ENCODE measurements at regions not wholly inside any gene's neighbourhood (a gene's known extent, or its start where the extent isn't known, plus 50 kb on each side); places are given as distances from the start of the nearest gene placed in this dataset.
"Not testable (repeated sequence)": the region's sequence is repeated elsewhere in the genome, so short reads cannot be mapped to it uniquely, and the experiment has no call there.

- Mint-ChIP-seq H3K27me3 (ENCODE audit: low read depth) (peaks cover 9% of the 10 kb centered on the region), H3K36me3 (ENCODE audit: low read depth) (no peaks in the 10 kb centered on the region), H3K4me3 (no peak overlapping the region), H3K9me3 (ENCODE audit: insufficient read depth) (no peaks in the 10 kb centered on the region), H3K4me1 (ENCODE audit: low read depth) (no peaks in the 10 kb centered on the region), H3K27ac (no peak overlapping the region)
- ChIA-PET POLR2A (no interaction called here), CTCF (no interaction called here)
- ATAC-seq: no peak
- no peak for DNase-seq
Observed at GRCh38 chr5:36787365-36788093, 89.0 kb upstream of the NIPBL start.

GRCh38 chr5:36790847-36791246 lies 85.7 kb upstream of the NIPBL start:
- ATAC-seq: no peak
- CTCF ChIA-PET: no interaction called here
- Mint-ChIP-seq H3K9me3 (ENCODE audit: insufficient read depth) (no peaks in the 10 kb centered on the region), H3K4me1 (ENCODE audit: low read depth) (no peaks in the 10 kb centered on the region), H3K27me3 (ENCODE audit: low read depth) (peaks cover 9% of the 10 kb centered on the region), H3K36me3 (ENCODE audit: low read depth) (no peaks in the 10 kb centered on the region), H3K4me3 (no peak overlapping the region), H3K27ac (no peak overlapping the region)
- POLR2A ChIA-PET: no interaction called here
- DNase-seq: no peak

- H3K4me1 Mint-ChIP-seq (ENCODE audit: low read depth): no peaks in the 10 kb centered on the region
- no peak for DNase-seq
- no peak for ATAC-seq
- H3K9me3 Mint-ChIP-seq (ENCODE audit: insufficient read depth): no peaks in the 10 kb centered on the region
- POLR2A ChIA-PET: no interaction called here
- H3K27me3 Mint-ChIP-seq (ENCODE audit: low read depth): peaks cover 8% of the 10 kb centered on the region
- no peaks in the 10 kb centered on the region for H3K36me3 Mint-ChIP-seq (ENCODE audit: low read depth)
- H3K27ac Mint-ChIP-seq: no peak overlapping the region
- CTCF ChIA-PET: no interaction called here
- H3K4me3 Mint-ChIP-seq: no peak overlapping the region
Observed at GRCh38 chr5:36792560-36793180, 83.9 kb upstream of the NIPBL start.

- ATAC-seq (no peak), DNase-seq (no peak)
- Mint-ChIP-seq H3K27ac (no peak overlapping the region), H3K4me1 (ENCODE audit: low read depth) (no peaks in the 10 kb centered on the region), H3K4me3 (no peak overlapping the region), H3K27me3 (ENCODE audit: low read depth) (peaks cover 9% of the 10 kb centered on the region), H3K9me3 (ENCODE audit: insufficient read depth) (no peaks in the 10 kb centered on the region), H3K36me3 (ENCODE audit: low read depth) (no peaks in the 10 kb centered on the region)
- ChIA-PET CTCF (interaction anchor here (0.6 kb wide), 1 partner anchor 60 kb away, joined by 3 read pairs; no protein-coding TSS in a partner anchor), POLR2A (no interaction called here)
Observed at GRCh38 chr5:36795366-36795765, 81.2 kb upstream of the NIPBL start.

- ATAC-seq (no peak), DNase-seq (no peak)
- no peaks in the 10 kb centered on the region for H3K9me3 Mint-ChIP-seq (ENCODE audit: insufficient read depth)
- no peaks in the 10 kb centered on the region for H3K4me1 Mint-ChIP-seq (ENCODE audit: low read depth)
- ChIA-PET POLR2A (no interaction called here), CTCF (no interaction called here)
- no peaks in the 10 kb centered on the region for H3K36me3 Mint-ChIP-seq (ENCODE audit: low read depth)
- H3K27me3 Mint-ChIP-seq (ENCODE audit: low read depth): peaks cover 9% of the 10 kb centered on the region
- no peak overlapping the region for H3K27ac Mint-ChIP-seq
- H3K4me3 Mint-ChIP-seq: no peak overlapping the region
Observed at GRCh38 chr5:36796155-36796554, 80.4 kb upstream of the NIPBL start.

GRCh38 chr5:36801523-36801922 lies 75.0 kb upstream of the NIPBL start:
- Mint-ChIP-seq H3K27ac (no peak overlapping the region), H3K9me3 (ENCODE audit: insufficient read depth) (no peaks in the 10 kb centered on the region), H3K4me3 (no peak overlapping the region), H3K36me3 (ENCODE audit: low read depth) (no peaks in the 10 kb centered on the region), H3K4me1 (ENCODE audit: low read depth) (no peaks in the 10 kb centered on the region), H3K27me3 (ENCODE audit: low read depth) (peaks cover 10% of the 10 kb centered on the region)
- CTCF ChIA-PET: interaction anchor here (1.0 kb wide), 1 partner anchor 1798 kb away, joined by 3 read pairs; no protein-coding TSS in a partner anchor
- POLR2A ChIA-PET: no interaction called here
- no peak for ATAC-seq
- no peak for DNase-seq

GRCh38 chr5:36802187-36802586 lies 74.4 kb upstream of the NIPBL start:
- no peaks in the 10 kb centered on the region for H3K36me3 Mint-ChIP-seq (ENCODE audit: low read depth)
- no peaks in the 10 kb centered on the region for H3K9me3 Mint-ChIP-seq (ENCODE audit: insufficient read depth)
- DNase-seq (no peak), ATAC-seq (no peak)
- H3K27ac Mint-ChIP-seq: no peak overlapping the region
- POLR2A ChIA-PET: no interaction called here
- CTCF ChIA-PET: no interaction called here
- no peaks in the 10 kb centered on the region for H3K4me1 Mint-ChIP-seq (ENCODE audit: low read depth)
- H3K4me3 Mint-ChIP-seq: no peak overlapping the region
- peaks cover 10% of the 10 kb centered on the region for H3K27me3 Mint-ChIP-seq (ENCODE audit: low read depth)

GRCh38 chr5:36813249-36813648 lies 63.3 kb upstream of the NIPBL start:
- H3K4me3 Mint-ChIP-seq; H3K4me1 Mint-ChIP-seq (ENCODE audit: low read depth); H3K9me3 Mint-ChIP-seq (ENCODE audit: insufficient read depth); POLR2A ChIA-PET; CTCF ChIA-PET; DNase-seq; ATAC-seq; H3K36me3 Mint-ChIP-seq (ENCODE audit: low read depth); H3K27ac Mint-ChIP-seq; H3K27me3 Mint-ChIP-seq (ENCODE audit: low read depth): not testable (repeated sequence)

- Mint-ChIP-seq H3K36me3 (ENCODE audit: low read depth) (no peaks in the 10 kb centered on the region), H3K27me3 (ENCODE audit: low read depth) (peaks cover 5% of the 10 kb centered on the region), H3K9me3 (ENCODE audit: insufficient read depth) (no peaks in the 10 kb centered on the region), H3K27ac (no peak overlapping the region), H3K4me1 (ENCODE audit: low read depth) (no peaks in the 10 kb centered on the region), H3K4me3 (no peak overlapping the region)
- no peak for ATAC-seq
- CTCF ChIA-PET: no interaction called here
- POLR2A ChIA-PET: no interaction called here
- DNase-seq: no peak
Observed at GRCh38 chr5:36815871-36816270, 60.7 kb upstream of the NIPBL start.

- H3K27ac Mint-ChIP-seq: no peak overlapping the region
- no peak for DNase-seq
- no peaks in the 10 kb centered on the region for H3K36me3 Mint-ChIP-seq (ENCODE audit: low read depth)
- H3K4me1 Mint-ChIP-seq (ENCODE audit: low read depth): no peaks in the 10 kb centered on the region
- ATAC-seq: no peak
- H3K27me3 Mint-ChIP-seq (ENCODE audit: low read depth): peaks cover 30% of the 10 kb centered on the region
- no peaks in the 10 kb centered on the region for H3K9me3 Mint-ChIP-seq (ENCODE audit: insufficient read depth)
- H3K4me3 Mint-ChIP-seq: no peak overlapping the region
- ChIA-PET CTCF (no interaction called here), POLR2A (no interaction called here)
Observed at GRCh38 chr5:36820900-36821299, 55.7 kb upstream of the NIPBL start.

- ATAC-seq: no peak
Observed at GRCh38 chr5:36826694-36827093, 49.9 kb upstream of the NIPBL start.

More at GRCh38 chr5:36826694-36827093, 49.9 kb upstream of the NIPBL start:
- Mint-ChIP-seq H3K9me3 (ENCODE audit: insufficient read depth) (no peaks in the 10 kb centered on the region), H3K27ac (no peak overlapping the region), H3K4me1 (ENCODE audit: low read depth) (no peaks in the 10 kb centered on the region), H3K4me3 (no peak overlapping the region), H3K36me3 (ENCODE audit: low read depth) (no peaks in the 10 kb centered on the region), H3K27me3 (ENCODE audit: low read depth) (peaks cover 30% of the 10 kb centered on the region)
- DNase-seq: no peak
- CTCF ChIA-PET: no interaction called here
- POLR2A ChIA-PET: no interaction called here

All from activated CD8-positive, alpha-beta T cell treated with anti-CD3 and anti-CD28 coated beads, Interleukin-2, amount 10 ng/mL, durations not matched to agents 7 days and 5 days (primary cell).